GM23248 (cell line): ENCODE measurements at regions not wholly inside any gene's neighbourhood (a gene's known extent, or its start where the extent isn't known, plus 50 kb on each side); places are given as distances from the start of the nearest gene placed in this dataset.

Source experiments
- EZH2 ChIP-seq: fragments of 200-600 bp; sonication (generic); IDR thresholded peaks from 2 replicates; pipeline ENCODE4 v1.6.1; 2018; ENCODE audit warnings: antibody characterized with exemption, mild to moderate bottlenecking; ENCODE audit not compliant: insufficient read depth, poor library complexity, severe bottlenecking
- EZH2phosphoT487 ChIP-seq: fragments of 200-600 bp; sonication (generic); IDR thresholded peaks from 2 replicates; pipeline ENCODE4 v1.6.1; 2018; ENCODE audit warnings: antibody characterized with exemption, moderate library complexity, mild to moderate bottlenecking, low read depth; ENCODE audit not compliant: insufficient read depth

DNA sequence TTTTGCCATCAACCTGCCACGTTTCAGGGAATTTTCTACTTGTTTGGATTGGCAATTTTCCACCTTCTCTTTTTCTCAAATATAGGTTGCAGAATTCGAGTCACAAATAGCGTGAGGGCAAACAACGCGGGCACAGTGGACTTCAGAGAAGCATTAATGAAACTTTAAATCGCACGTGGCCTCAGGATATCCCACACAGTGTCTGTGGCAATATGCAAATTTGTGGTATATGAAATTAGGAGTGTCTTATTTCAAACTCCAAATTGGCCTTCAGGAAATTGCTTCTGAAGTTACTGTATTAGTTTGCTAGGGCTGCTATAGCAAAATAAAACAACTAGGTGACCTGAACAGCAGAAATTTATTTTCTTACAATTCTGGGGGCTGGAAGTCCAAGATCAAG is 91.2 kb downstream of the MTRR start:
- TF ChIP-seq EZH2 (no peak), EZH2phosphoT487 (no peak)
